Fibroblast of upper back skin (primary cell): ENCODE measurements at regions not wholly inside any gene's neighbourhood (a gene's known extent, or its start where the extent isn't known, plus 50 kb on each side); places are given as distances from the start of the nearest gene placed in this dataset.
"Not testable (repeated sequence)": the region's sequence is repeated elsewhere in the genome, so short reads cannot be mapped to it uniquely, and the experiment has no call there.

Source experiments
- DNase-seq: peaks from one replicate; pipeline ENCODE4 v3.0.0-alpha.2; 2013

DNA sequence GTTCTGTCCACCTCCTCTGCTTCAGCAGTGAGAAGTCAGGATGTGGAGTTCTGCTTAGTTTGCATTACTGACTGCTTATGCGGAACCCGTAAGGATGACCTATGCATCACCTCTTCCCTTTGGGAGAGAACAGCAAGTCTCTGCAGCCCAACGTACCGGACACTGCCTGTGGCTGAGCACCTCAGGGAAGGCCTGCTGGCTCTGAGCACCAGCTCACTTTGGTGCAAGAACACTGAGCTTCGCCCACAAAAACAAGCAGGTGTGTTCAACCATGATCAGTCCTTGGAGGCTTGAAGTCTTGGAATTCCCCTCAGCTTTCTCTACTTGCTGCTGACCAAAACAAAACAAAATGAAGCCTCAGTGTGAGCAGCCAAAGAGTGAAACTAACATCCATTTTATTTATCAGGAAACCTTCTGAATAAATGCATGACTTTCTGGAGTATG is 52.7 kb upstream of the NCK2 start:
- no peak for DNase-seq

DNA sequence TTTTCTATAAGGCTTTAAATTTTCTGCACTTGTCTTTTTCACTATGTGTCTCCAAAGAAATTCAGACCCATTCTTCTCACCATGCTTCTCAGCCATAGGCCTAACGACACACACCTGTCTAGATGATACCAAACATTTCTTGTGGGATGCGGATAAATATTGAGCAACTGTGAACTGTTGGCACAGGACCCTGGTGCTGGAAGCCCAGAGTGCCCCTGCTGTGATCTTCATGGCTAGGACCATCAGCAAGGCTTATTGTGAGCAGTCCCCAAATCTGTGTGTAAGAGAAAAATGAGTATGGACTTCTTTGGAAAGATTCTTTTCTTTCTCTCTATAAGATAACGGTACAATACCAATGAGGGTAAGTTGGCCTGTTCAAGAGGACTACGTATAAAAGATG is 54.1 kb upstream of the NCK2 start:
- DNase-seq, result no peak

DNA sequence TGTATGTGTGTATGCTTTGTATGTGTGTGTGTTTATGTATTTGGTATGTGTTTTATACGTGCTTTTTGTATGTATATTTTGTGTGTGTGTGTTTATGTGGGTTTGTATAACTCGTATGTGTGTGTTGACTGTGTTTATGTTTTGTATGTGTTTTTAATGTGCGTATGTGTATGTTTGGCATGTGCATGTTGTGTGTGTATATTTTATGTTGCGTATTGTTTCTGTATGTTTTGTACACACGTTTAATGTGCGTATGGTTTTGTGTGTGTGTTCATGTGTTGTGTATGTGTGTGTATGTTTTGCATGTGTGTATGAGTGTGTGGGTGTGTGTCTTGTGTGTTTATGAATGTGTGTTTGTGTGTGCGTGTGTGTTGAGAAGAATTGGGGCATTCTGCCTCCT is 55.2 kb upstream of the NCK2 start:
- DNase-seq, result no peak

GRCh38 chr2:105688946-105689345 is 55.8 kb upstream of the NCK2 start:
- DNase-seq, result no peak

- no peak for DNase-seq
These were observed 58.1 kb upstream of the NCK2 start for GRCh38 chr2:105686588-105686987.

GRCh38 chr2:105683011-105683492 is 61.7 kb upstream of the NCK2 start:
- DNase-seq, result no peak

DNA sequence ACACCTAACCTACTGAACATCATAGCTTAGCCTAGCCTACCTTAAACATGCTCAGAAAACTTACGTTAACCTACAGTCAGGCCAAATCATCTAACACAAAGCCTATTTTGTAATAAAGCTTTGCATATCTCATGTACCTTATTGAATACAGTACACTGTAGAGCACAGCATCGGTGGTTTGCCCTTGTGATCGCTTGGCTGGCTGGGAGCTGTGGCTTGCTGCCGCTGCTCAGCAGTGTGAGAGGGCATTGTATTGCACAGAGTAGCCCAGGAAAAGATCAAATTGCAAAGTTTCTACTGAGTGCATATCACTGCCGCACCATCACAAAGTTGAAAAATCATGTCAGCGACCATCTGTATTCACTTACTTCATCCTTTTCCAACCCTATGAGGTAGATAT is 62.3 kb upstream of the NCK2 start:
- no peak for DNase-seq

GRCh38 chr2:105681927-105682326 is 62.8 kb upstream of the NCK2 start:
- no peak for DNase-seq

- no peak for DNase-seq
These were observed 64.4 kb upstream of the NCK2 start for GRCh38 chr2:105680357-105680756.

- DNase-seq, result no peak
These were observed 66.4 kb upstream of the NCK2 start for GRCh38 chr2:105678346-105678745.

DNA sequence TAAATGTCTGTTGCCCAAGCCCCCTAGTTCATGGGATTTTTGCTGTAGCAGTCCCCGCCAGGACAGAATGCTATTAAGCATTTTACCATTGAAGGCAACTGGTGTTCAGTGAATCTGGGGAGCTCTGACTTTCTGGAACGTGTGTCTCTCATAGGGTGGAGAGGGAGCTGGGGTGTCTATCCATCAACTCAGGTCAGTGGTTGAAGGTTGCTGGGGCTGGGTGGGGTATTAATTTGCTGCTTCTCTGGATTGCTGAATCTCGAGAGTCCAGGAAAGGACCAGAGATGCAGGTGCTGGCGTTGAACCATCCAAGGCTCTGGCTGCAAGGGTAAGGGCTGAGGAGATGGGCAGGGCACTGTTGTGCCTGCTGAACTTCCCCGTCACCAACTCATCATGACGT is 66.8 kb upstream of the NCK2 start:
- DNase-seq, result no peak

GRCh38 chr2:105675841-105676240 is 68.9 kb upstream of the NCK2 start:
- no peak for DNase-seq

DNA sequence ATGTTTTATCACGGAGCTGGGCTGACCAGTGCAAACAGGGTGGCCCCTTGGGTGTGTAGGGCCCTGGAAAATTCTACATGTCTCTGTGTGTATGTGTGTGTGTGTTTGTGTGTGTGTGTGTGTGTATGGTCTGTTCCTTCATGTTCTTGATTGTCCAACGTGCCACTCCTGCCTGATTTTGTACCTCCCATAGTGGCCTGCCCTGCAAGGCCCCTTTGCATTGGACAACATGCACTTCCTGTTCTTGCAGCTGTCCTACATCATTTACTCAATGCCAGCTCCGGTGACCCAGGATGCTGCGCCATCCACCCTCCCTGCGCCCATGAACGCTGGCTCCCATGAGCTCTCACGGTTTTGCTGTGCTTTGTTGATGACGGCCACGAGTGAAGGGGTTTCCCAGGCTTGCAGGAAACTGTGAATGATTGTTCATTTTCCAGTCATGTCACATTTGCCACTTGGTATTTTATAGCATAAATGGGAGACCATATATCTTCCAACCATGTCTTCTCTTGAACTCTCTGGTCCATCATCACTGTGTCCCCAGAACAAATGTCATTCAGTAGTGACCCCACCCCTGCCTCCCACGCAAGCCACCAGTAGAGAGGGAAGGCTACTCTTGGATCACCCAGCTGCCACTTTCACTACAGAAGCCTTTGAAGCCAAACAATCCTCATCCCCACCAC is 69.7 kb upstream of the NCK2 start:
- no peak for DNase-seq

- no peak for DNase-seq
These were observed 70.3 kb upstream of the NCK2 start for GRCh38 chr2:105674401-105674800.

DNA sequence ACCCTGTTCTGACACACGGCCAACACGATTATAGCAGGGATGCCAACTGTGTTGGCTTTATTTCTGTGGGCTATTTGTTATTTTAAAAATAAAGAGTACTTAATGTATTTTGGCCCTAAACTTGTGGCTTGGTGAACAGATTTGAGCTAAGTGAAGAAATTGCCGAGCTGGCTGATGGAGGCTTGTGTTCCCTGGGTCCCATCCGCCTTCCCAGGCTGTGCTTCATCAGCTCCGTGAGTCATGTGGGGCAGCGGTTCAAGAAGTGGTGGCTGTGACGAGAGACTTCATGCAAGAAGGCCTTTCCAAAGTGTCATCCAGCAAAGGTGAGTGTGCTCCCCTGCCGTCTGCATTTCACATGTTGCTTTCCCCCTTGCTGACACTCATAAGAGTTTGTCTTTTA is 73.6 kb upstream of the NCK2 start:
- DNase-seq, result no peak

DNA sequence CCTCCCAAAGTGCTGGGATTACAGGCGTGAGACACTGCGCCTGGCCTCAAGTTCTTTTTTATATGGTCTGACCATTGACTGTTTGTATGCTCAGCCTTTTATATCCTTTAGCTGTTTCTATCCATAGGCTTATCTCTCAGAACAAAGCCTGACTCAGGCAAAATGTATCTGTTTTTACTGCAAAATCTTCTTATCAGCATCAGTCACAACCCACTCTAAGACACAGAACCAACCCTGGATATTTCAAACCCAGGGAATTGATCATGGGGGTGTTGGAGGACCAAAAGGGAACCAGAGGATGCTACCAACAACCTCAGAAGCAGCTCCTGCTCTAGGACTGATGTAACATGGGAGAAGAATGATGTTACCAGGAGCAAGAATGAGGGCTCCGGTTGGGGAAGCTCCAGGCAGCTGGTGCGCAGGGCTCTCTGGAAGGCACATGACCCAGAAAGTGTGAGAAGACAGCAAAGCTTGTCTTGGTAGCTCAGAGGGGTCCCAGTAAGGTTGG is 75.3 kb upstream of the NCK2 start:
- no peak for DNase-seq

- no peak for DNase-seq
These were observed 79.2 kb upstream of the NCK2 start for GRCh38 chr2:105665480-105665879.

DNA sequence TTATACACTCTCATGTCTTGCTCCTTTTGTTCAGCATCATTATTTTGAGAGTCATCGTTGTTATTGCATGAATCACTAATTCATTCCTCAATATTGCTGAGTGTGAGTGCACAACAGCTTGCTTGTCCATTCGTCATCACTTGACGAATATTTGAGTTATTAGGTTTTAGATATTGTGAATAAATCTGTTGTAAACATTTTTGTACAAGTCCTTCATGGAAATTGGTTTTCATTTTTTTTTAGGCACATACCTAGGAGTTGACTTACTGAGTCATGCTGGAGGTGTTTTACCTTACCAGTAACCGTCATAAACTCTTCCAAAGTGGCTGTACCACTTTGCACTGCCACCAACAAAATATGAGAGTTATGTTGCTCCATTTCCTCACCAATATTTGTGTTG is 84.2 kb upstream of the NCK2 start:
- DNase-seq, result no peak

GRCh38 chr2:105655723-105656606 is 88.7 kb upstream of the NCK2 start:
- not testable (repeated sequence) for DNase-seq

DNA sequence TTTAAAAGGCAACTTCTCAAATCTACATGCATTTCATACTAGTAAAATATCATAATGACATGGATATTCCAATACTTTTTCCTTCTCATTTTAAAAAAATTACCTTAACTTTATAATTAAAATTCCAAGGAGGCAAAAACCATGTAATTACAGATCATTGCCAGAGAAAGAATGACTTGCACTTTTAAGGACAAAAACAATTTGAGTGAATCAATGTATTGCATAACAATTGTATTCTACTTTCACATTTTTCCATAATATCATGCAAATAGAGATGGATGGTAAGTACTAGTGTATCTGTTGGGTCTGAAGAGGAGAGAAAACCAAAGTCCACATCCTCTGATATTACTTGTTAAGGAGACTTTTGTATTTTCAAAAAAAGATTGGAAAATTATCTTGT is 89.5 kb upstream of the NCK2 start:
- no peak for DNase-seq

DNA sequence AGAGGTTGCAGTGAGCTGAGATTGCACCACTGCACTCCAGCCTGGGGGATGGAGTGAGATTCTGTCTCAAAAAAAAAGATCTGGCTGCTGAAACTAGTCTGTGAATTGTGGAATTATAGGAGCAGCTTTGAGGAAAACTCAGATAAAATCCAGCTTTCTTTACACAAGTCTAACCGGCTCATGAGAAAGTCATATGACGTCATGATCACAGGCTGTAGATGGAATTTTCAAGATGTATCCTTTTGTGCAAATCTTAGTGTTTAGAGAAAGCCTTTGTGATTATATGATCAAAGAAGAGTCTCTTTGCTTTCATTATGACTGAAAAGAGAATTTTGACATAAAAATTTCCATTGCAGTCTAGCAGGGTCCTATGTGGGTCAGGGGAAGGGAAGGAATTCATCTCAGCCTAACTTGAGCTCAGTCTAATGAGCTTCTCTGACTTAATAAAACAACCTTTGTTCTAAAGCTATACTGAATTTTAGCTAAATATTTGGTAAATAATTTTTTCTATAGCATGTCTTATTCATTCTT is 90.2 kb upstream of the NCK2 start:
- no peak for DNase-seq

DNA sequence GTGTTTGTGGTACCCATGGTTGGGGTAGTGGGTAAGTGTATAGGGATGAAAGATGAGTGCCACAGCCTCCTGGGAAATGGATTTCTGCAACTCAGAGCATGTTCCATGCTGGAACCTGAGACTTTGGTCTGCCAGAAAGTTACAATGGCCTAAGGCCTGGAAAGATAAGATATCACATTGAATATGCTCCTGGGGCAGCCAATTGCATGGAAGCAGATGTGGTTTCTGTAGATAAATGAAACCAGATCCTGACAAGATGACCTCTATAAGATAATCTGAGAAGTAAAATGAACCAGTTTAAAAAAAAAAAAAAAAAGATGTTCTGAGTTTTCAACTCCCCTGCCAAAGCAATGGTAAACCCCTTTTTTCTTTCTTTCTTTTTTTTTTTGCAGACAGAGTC is 91.4 kb upstream of the NCK2 start:
- no peak for DNase-seq

GRCh38 chr2:105652014-105652796 is 92.5 kb upstream of the NCK2 start:
- no peak for DNase-seq
